ENCODE measurements at regions not wholly inside any gene's neighbourhood (a gene's known extent, or its start where the extent isn't known, plus 50 kb on each side); places are given as distances from the start of the nearest gene placed in this dataset.
"Not testable (repeated sequence)": the region's sequence is repeated elsewhere in the genome, so short reads cannot be mapped to it uniquely, and the experiment has no call there.

DNA sequence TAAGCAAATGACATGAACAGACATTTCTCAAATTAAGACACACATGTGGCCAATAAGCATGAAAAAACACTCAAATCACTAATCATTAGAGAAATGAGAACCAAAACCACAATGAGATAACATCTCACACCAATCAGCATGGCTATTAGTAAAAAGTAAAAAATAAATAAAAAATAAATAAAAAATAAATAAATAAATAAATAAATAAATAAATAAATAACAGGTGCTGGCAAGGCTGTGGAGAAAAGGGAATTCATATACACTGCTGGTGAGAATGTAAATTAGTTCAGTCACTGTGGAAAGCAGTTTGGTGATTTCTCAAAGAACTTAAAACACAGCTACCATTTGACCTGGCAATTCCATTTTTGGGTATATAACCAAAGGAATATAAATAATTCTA is 167.1 kb upstream of the CNKSR2 start:
- H3K27me3 ChIP-seq (ENCODE audit: insufficient read depth, low read length): no peaks in the 10 kb centered on the region
- H3K79me2 ChIP-seq (ENCODE audit: control insufficient read depth, insufficient read depth, low read length, unreplicated experiment): no peaks in the 10 kb centered on the region
- H3K27ac ChIP-seq (ENCODE audit: low read depth, low read length): no peak overlapping the region
- H3K4me1 ChIP-seq (ENCODE audit: control insufficient read depth, insufficient read depth, low read length, unreplicated experiment): no peaks in the 10 kb centered on the region
- H3K4me3 ChIP-seq (ENCODE audit: low read depth, low read length): no peak overlapping the region
- no peaks in the 10 kb centered on the region for H3K36me3 ChIP-seq (ENCODE audit: insufficient read depth, low read length)
- H2AFZ ChIP-seq (ENCODE audit: low read length, unreplicated experiment): no peak overlapping the region

DNA sequence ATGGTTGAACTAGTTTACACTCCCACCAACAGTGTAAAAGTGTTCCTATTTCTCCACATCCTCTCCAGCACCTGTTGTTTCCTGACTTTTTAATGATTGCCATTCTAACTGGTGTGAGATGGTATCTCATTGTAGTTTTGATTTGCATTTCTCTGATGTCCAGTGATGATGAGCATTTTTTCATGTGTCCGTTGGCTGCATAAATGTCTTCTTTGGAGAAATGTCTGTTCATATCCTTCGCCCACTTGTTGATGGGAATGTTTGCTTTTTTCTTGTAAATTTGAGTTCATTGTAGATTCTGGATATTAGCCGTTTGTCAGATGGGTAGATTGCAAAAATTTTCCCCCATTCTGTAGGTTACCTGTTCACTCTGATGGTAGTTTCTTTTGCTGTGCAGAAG is 155.0 kb upstream of the CNKSR2 start:
- not testable (repeated sequence) for H3K27me3 ChIP-seq (ENCODE audit: insufficient read depth, low read length); H2AFZ ChIP-seq (ENCODE audit: low read length, unreplicated experiment); H3K27ac ChIP-seq (ENCODE audit: low read depth, low read length); H3K4me3 ChIP-seq (ENCODE audit: low read depth, low read length); H3K79me2 ChIP-seq (ENCODE audit: control insufficient read depth, insufficient read depth, low read length, unreplicated experiment); H3K36me3 ChIP-seq (ENCODE audit: insufficient read depth, low read length); H3K4me1 ChIP-seq (ENCODE audit: control insufficient read depth, insufficient read depth, low read length, unreplicated experiment)

DNA sequence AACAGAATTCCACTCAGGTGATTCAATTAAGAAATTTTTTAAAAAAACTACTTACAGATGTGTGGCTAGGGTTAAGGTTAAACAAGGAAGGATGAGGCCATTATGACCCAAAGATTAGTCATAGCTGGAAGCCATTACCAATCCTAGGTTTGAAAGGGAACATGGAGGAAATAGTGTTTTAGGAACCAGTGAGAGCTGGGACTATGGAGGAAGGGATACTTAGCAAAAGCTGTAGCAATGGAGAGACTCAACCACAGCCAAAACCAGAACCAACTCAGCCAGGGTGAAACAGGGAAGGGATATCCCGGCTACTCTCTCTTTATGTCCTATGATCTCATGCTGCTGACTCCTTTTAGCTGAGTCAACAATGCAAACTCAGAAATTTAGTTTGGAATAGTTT is 148.6 kb upstream of the CNKSR2 start:
- no peak overlapping the region for H3K4me3 ChIP-seq (ENCODE audit: low read depth, low read length)
- no peaks in the 10 kb centered on the region for H3K79me2 ChIP-seq (ENCODE audit: control insufficient read depth, insufficient read depth, low read length, unreplicated experiment)
- no peaks in the 10 kb centered on the region for H3K36me3 ChIP-seq (ENCODE audit: insufficient read depth, low read length)
- H3K27me3 ChIP-seq (ENCODE audit: insufficient read depth, low read length): no peaks in the 10 kb centered on the region
- no peak overlapping the region for H3K27ac ChIP-seq (ENCODE audit: low read depth, low read length)
- no peak overlapping the region for H2AFZ ChIP-seq (ENCODE audit: low read length, unreplicated experiment)
- H3K4me1 ChIP-seq (ENCODE audit: control insufficient read depth, insufficient read depth, low read length, unreplicated experiment): no peaks in the 10 kb centered on the region

DNA sequence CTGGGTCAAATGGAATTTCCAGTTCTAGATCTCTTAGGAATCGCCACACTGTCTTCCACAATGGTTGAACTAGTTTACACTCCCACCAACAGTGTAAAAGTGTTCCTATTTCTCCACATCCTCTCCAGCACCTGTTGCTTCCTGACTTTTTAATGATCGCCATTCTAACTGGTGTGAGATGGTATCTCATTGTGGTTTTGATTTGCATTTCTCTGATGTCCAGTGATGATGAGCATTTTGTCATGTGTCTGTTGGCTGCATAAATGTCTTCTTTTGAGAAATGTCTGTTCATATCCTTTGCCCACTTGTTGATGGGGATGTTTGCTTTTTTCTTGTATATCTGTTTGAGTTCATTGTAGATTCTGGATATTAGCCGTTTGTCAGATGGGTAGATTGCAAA is 145.2 kb upstream of the CNKSR2 start:
- H3K36me3 ChIP-seq (ENCODE audit: insufficient read depth, low read length); H3K27ac ChIP-seq (ENCODE audit: low read depth, low read length); H3K79me2 ChIP-seq (ENCODE audit: control insufficient read depth, insufficient read depth, low read length, unreplicated experiment); H3K4me1 ChIP-seq (ENCODE audit: control insufficient read depth, insufficient read depth, low read length, unreplicated experiment); H2AFZ ChIP-seq (ENCODE audit: low read length, unreplicated experiment); H3K4me3 ChIP-seq (ENCODE audit: low read depth, low read length); H3K27me3 ChIP-seq (ENCODE audit: insufficient read depth, low read length): not testable (repeated sequence)

DNA sequence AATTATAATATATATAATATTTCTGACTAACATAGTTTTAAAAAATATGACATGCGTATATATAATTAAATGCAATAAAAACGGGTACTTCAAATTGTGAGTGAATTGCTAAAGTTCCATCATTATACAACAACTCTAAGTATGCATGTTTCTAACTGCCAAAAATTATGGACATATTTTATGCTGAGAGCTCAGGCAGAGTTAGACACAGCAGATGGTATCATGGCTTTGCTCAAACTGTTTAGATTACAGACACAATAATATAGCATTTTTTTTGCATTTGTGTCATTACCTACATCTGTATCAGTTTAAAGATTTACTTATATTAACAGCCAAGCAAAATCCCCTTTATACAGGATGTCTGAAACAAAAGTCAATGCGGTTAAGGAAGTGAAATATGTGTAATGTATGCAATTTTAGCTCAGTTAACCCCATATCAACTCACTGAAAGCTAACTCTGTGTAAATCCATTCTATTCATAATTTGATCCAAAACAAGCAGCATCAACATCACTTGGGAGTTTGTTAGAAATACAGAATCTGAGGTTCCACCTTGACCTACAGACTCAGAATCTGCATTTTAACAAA is 119.1 kb upstream of the CNKSR2 start:
- no peak overlapping the region for H3K4me3 ChIP-seq (ENCODE audit: low read depth, low read length)
- no peaks in the 10 kb centered on the region for H3K36me3 ChIP-seq (ENCODE audit: insufficient read depth, low read length)
- H2AFZ ChIP-seq (ENCODE audit: low read length, unreplicated experiment): no peak overlapping the region
- no peak overlapping the region for H3K27ac ChIP-seq (ENCODE audit: low read depth, low read length)
- H3K27me3 ChIP-seq (ENCODE audit: insufficient read depth, low read length): no peaks in the 10 kb centered on the region
- no peaks in the 10 kb centered on the region for H3K4me1 ChIP-seq (ENCODE audit: control insufficient read depth, insufficient read depth, low read length, unreplicated experiment)
- no peaks in the 10 kb centered on the region for H3K79me2 ChIP-seq (ENCODE audit: control insufficient read depth, insufficient read depth, low read length, unreplicated experiment)

DNA sequence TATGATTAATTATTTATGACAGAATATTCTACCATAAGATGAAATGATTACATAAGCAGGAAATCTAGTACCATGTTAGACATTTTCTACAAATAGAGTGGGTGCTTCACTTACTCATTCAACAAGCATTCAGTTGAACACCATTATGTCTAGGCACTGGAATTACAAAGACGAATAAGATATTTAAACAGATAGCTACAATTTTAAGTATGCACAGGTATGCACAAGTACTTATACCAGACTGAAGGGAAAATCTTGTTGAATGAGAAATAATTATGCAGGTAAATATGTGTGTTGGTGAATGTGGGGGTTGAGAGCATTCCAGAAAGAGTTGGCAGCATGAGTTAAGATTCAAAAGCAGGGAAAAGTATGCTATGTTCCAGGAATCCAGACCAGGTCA is 107.3 kb upstream of the CNKSR2 start:
- Histone ChIP-seq H3K36me3 (ENCODE audit: insufficient read depth, low read length) (no peaks in the 10 kb centered on the region), H3K4me1 (ENCODE audit: control insufficient read depth, insufficient read depth, low read length, unreplicated experiment) (no peaks in the 10 kb centered on the region), H3K27me3 (ENCODE audit: insufficient read depth, low read length) (no peaks in the 10 kb centered on the region), H3K79me2 (ENCODE audit: control insufficient read depth, insufficient read depth, low read length, unreplicated experiment) (no peaks in the 10 kb centered on the region), H3K27ac (ENCODE audit: low read depth, low read length) (no peak overlapping the region), H2AFZ (ENCODE audit: low read length, unreplicated experiment) (no peak overlapping the region), H3K4me3 (ENCODE audit: low read depth, low read length) (no peak overlapping the region)

DNA sequence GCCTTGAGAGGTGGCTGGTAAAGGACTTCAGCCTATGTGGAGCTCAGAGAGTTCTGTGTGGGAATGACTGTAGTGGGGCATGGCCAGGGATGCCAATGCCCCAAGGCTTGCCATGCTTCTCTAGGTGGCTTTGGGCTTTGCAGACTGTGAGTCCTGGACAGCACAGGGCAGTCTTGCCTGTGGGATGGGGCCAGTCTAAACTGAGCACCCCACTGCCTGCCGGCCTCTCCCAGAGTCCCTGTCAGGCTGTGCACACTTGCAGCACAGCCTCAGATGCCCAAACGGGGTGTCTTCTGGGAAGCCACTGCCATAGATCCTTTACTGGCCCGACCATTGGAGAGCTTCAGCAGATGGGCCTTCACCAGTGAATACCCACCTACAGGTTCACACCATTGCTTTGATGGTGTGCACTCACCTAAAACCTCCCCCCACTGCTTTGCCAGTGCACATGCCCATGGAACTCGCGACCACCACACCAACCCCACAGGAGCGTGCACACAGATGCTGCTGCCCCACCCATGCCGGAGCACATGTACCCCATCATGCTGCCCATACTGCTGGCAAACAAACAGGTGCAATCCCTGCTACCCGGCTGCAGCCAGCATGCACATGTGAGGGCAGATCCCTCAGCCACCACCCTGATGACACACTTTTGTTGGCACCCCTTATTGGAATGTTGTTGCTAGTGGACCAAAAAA is 97.3 kb upstream of the CNKSR2 start:
- Histone ChIP-seq H2AFZ (ENCODE audit: low read length, unreplicated experiment) (no peak overlapping the region), H3K79me2 (ENCODE audit: control insufficient read depth, insufficient read depth, low read length, unreplicated experiment) (no peaks in the 10 kb centered on the region), H3K4me3 (ENCODE audit: low read depth, low read length) (no peak overlapping the region), H3K27me3 (ENCODE audit: insufficient read depth, low read length) (no peaks in the 10 kb centered on the region), H3K27ac (ENCODE audit: low read depth, low read length) (no peak overlapping the region), H3K36me3 (ENCODE audit: insufficient read depth, low read length) (no peaks in the 10 kb centered on the region), H3K4me1 (ENCODE audit: control insufficient read depth, insufficient read depth, low read length, unreplicated experiment) (no peaks in the 10 kb centered on the region)

DNA sequence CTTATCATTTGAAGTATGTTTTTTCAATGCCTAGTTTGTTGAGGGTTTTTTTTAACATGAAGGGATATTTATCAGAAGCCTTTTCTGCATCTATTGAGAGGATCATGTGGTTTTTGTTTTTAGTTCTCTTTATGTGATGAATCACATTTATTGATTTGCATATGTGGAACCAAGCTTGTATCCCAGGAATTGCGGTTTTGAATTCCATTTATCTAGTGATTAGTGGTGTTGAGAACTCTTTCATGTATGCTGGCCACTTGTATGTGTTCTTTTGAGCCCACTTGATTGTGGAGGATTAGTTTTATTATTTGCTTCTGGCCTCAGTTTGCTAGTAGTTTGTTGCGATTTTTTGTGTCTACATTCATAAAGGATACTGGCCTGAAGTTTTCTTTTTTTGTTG is 85.0 kb upstream of the CNKSR2 start:
- H3K36me3 ChIP-seq (ENCODE audit: insufficient read depth, low read length): no peaks in the 10 kb centered on the region

DNA sequence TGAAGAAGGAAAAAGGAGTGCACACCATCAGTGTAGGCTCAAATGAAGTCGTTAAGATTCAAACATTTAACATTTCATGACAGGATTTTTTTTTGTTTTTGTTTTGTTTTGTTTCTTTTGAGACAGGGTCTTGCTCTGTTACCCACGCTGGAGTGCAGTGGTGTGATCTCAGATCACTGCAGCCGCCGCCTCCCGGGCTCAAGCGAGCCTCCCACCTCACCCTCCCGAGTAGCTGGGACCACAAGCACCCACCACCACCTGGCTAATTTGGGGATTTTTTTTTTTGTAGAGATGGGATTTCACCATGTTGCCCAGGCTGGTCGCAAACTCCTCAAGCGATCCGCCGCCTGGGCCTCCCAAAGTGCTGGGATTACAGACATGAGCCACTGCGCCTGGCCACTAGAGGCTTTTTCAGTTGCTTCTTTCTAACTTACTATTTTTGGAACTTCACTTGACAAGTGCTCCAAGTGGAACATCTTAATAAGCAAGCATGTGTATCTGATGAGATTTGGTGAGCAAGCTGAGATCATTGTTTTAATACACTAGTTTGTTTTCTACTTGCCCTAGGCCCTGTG is 78.9 kb upstream of the CNKSR2 start:
- no peak overlapping the region for H3K27ac ChIP-seq (ENCODE audit: low read depth, low read length)
- H3K79me2 ChIP-seq (ENCODE audit: control insufficient read depth, insufficient read depth, low read length, unreplicated experiment): no peaks in the 10 kb centered on the region
- no peak overlapping the region for H2AFZ ChIP-seq (ENCODE audit: low read length, unreplicated experiment)
- no peaks in the 10 kb centered on the region for H3K27me3 ChIP-seq (ENCODE audit: insufficient read depth, low read length)
- no peak overlapping the region for H3K4me3 ChIP-seq (ENCODE audit: low read depth, low read length)
- no peaks in the 10 kb centered on the region for H3K36me3 ChIP-seq (ENCODE audit: insufficient read depth, low read length)
- no peaks in the 10 kb centered on the region for H3K4me1 ChIP-seq (ENCODE audit: control insufficient read depth, insufficient read depth, low read length, unreplicated experiment)

More for the DNA sequence above, 85.0 kb upstream of the CNKSR2 start:
- Histone ChIP-seq H3K27ac (ENCODE audit: low read depth, low read length) (no peak overlapping the region), H3K4me1 (ENCODE audit: control insufficient read depth, insufficient read depth, low read length, unreplicated experiment) (no peaks in the 10 kb centered on the region), H3K27me3 (ENCODE audit: insufficient read depth, low read length) (no peaks in the 10 kb centered on the region), H3K79me2 (ENCODE audit: control insufficient read depth, insufficient read depth, low read length, unreplicated experiment) (no peaks in the 10 kb centered on the region), H2AFZ (ENCODE audit: low read length, unreplicated experiment) (no peak overlapping the region), H3K4me3 (ENCODE audit: low read depth, low read length) (no peak overlapping the region)

DNA sequence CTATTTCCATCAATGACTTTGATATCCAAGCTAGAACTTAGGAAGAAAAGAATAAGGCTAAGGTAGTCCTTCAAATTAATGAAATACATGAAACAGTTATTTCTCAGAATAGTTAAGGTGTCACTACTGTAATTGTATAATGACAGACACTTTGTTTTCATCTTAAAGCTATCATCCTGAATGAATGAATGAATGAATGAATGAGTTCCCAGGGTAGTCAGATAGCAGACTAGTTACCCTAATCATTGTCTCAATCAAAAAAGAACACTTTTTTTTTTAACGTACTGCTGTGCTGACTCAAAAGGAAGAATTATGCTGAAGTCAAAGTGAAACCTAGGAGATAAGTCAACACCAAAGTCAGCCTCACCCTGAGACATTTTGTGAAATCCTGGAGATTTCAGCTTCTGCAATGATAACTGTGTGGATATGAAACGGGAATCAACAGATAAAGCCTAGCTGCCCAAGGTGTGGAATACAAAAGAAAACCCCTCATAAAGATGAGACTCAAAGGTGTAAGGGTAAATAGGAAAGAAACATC is 68.3 kb upstream of the CNKSR2 start:
- no peaks in the 10 kb centered on the region for H3K27me3 ChIP-seq (ENCODE audit: insufficient read depth, low read length)
- H3K79me2 ChIP-seq (ENCODE audit: control insufficient read depth, insufficient read depth, low read length, unreplicated experiment): no peaks in the 10 kb centered on the region
- H3K36me3 ChIP-seq (ENCODE audit: insufficient read depth, low read length): no peaks in the 10 kb centered on the region
- no peaks in the 10 kb centered on the region for H3K4me1 ChIP-seq (ENCODE audit: control insufficient read depth, insufficient read depth, low read length, unreplicated experiment)
- H3K4me3 ChIP-seq (ENCODE audit: low read depth, low read length): no peak overlapping the region
- no peak overlapping the region for H2AFZ ChIP-seq (ENCODE audit: low read length, unreplicated experiment)
- H3K27ac ChIP-seq (ENCODE audit: low read depth, low read length): no peak overlapping the region

DNA sequence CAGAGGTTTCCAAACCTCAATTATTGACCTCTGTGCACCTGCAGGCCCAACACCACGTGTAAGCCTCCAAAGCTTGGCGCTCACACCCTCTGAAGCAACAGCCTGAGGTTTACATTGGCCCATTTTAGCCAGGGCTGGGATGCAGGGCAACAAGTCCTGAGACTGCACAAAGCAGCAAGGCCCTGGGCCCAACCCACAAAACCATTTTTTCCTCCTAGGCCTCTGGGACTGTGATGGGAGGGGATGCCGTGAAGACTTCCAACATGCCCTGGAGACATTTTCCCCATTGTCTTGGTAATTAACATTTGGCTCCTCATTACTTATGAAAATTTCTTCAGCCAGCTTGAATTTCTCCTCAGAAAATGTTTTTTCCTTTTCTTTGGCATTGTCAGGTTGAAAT is 54.9 kb upstream of the CNKSR2 start:
- no peaks in the 10 kb centered on the region for H3K79me2 ChIP-seq (ENCODE audit: control insufficient read depth, insufficient read depth, low read length, unreplicated experiment)
- H2AFZ ChIP-seq (ENCODE audit: low read length, unreplicated experiment): no peak overlapping the region
- H3K4me1 ChIP-seq (ENCODE audit: control insufficient read depth, insufficient read depth, low read length, unreplicated experiment): no peaks in the 10 kb centered on the region
- no peak overlapping the region for H3K4me3 ChIP-seq (ENCODE audit: low read depth, low read length)
- no peak overlapping the region for H3K27ac ChIP-seq (ENCODE audit: low read depth, low read length)
- H3K36me3 ChIP-seq (ENCODE audit: insufficient read depth, low read length): no peaks in the 10 kb centered on the region
- no peaks in the 10 kb centered on the region for H3K27me3 ChIP-seq (ENCODE audit: insufficient read depth, low read length)
